ENCODE measurements at regions not wholly inside any gene's neighbourhood (a gene's known extent, or its start where the extent isn't known, plus 50 kb on each side); places are given as distances from the start of the nearest gene placed in this dataset.
A peak's percentile ranks its signal among the peaks of the same experiment; 100 is the strongest.

- TF ChIP-seq CEBPB (IDR thresholded peaks at IDR 0.05; ENCODE audit: low read depth, low read length), result 0 out of 2 replicates have a peak, but pooled peaks have one; percentile 36
These were observed 586.8 kb upstream of the MAP3K7 start (continued) for GRCh38 chr6:91173651-91174050.

- Histone ChIP-seq H3K4me3 (ENCODE audit: extremely low read depth in 1 of 4, insufficient read depth in 2 of 4, low read depth in 3 of 4, low read length in 4 of 4) (no peak overlapping the region), H2AK5ac (ENCODE audit: low read depth, low read length) (no peak overlapping the region), H4K91ac (replicated peaks; ENCODE audit: insufficient read length, low read length) (no peak overlapping the region), H3K9ac (replicated peaks in 1 of 4; ENCODE audit: extremely low read depth in 1 of 4, low read depth in 3 of 4, low read length in 3 of 4) (no peak overlapping the region), H3K23ac (ENCODE audit: insufficient read length) (no peak overlapping the region), H4K5ac (ENCODE audit: insufficient read length, low read depth, low read length) (no peak overlapping the region), H2BK20ac (ENCODE audit: low read length) (no peak overlapping the region), H2BK120ac (replicated peaks; ENCODE audit: low read depth, low read length) (no peak overlapping the region), H3K4ac (replicated peaks; ENCODE audit: insufficient read length, low read depth, low read length) (no peak overlapping the region), H3K9me3 (ENCODE audit: insufficient read depth in 2 of 2, low read depth in 1 of 2, low read length in 1 of 2) (no peaks in the 10 kb centered on the region), H2BK15ac (ENCODE audit: low read length) (no peak overlapping the region), H3K14ac (ENCODE audit: insufficient read length) (no peak overlapping the region), H3K4me1 (replicated peaks in 1 of 4; ENCODE audit: control insufficient read depth in 3 of 4, insufficient read depth in 4 of 4, low read length in 3 of 4) (peaks cover 0 to 11% (median 2%) of the 10 kb centered on the region in 4 experiments; a peak in 3 of 7 replicates), H3K4me2 (ENCODE audit: insufficient read depth in 1 of 2, low read depth in 2 of 2, low read length in 2 of 2) (no peak overlapping the region), H3K23me2 (ENCODE audit: low read depth, low read length) (no peaks in the 10 kb centered on the region), H3K27me3 (replicated peaks in 1 of 4; ENCODE audit: control insufficient read depth in 3 of 4, extremely low read depth in 1 of 4, insufficient read depth in 3 of 4, low read length in 3 of 4) (no peaks in the 10 kb centered on the region), H2AFZ (ENCODE audit: low read length) (no peak overlapping the region), H4K20me1 (replicated peaks in 1 of 2; ENCODE audit: control insufficient read depth in 1 of 2, insufficient read depth in 2 of 2, low read length in 2 of 2) (no peaks in the 10 kb centered on the region), H3K79me1 (ENCODE audit: low read depth, low read length) (no peaks in the 10 kb centered on the region), H3K18ac (ENCODE audit: extremely low read depth, low read length) (no peak overlapping the region), H2BK12ac (ENCODE audit: low read depth, low read length) (no peak overlapping the region), H2BK5ac (ENCODE audit: low read depth, low read length) (no peak overlapping the region), H3K79me2 (ENCODE audit: control insufficient read depth in 1 of 2, insufficient read depth in 2 of 2, low read length in 2 of 2) (no peaks in the 10 kb centered on the region), H3K36me3 (ENCODE audit: control insufficient read depth in 2 of 4, insufficient read depth in 4 of 4, low read length in 3 of 4) (no peaks in the 10 kb centered on the region), H3K56ac (replicated peaks; ENCODE audit: insufficient read length, low read depth, low read length) (no peak overlapping the region), H4K8ac (ENCODE audit: extremely low read depth, insufficient read depth, low read length) (no peak overlapping the region), H3K27ac (ENCODE audit: low read depth, low read length) (no peak overlapping the region)
- ChIA-PET POLR2A (ENCODE audit: partially characterized antibody) (no interaction called here), CTCF (ENCODE audit: partially characterized antibody) (no interaction called here)
- DNase-seq (ENCODE audit: low read depth in 1 of 2, low spot score in 2 of 2), result no peak
- WGBS, 2 experiments (ENCODE audit: extremely low coverage in 1 of 2, insufficient coverage in 1 of 2, insufficient read length in 1 of 2, insufficient replicate concordance in 2 of 2, low coverage in 1 of 2, low lambda C conversion rate in 2 of 2, missing lambda C conversion rate in 1 of 2), result 70% methylated on average over 3 of the region's 3 CpGs; no CpG with 5 or more reads in 1 of the 2 experiments
- TF ChIP-seq RAD21 (IDR thresholded peaks at IDR 0.05 in 1 of 2, conservative IDR thresholded peaks at IDR 0.05 in 1 of 2; ENCODE audit: low read depth in 2 of 2, low read length in 2 of 2) (no peak), FOSL1 (IDR thresholded peaks at IDR 0.05; ENCODE audit: insufficient read depth, low read depth, low read length) (no peak), YY1 (IDR thresholded peaks at IDR 0.05; ENCODE audit: low read depth, low read length) (no peak), POU5F1 (IDR thresholded peaks at IDR 0.05; ENCODE audit: low read depth, low read length) (no peak), JUND (IDR thresholded peaks at IDR 0.05; ENCODE audit: low read length) (no peak), CBX8 (IDR thresholded peaks at IDR 0.05; ENCODE audit: borderline replicate concordance, low read depth, low read length) (no peak), GABPA (IDR thresholded peaks at IDR 0.05; ENCODE audit: borderline replicate concordance, insufficient read depth, low read length) (no peak), TEAD4 (IDR thresholded peaks at IDR 0.05; ENCODE audit: low read depth, low read length) (no peak), SP1 (IDR thresholded peaks at IDR 0.05; ENCODE audit: low read depth, low read length) (no peak), CEBPB (IDR thresholded peaks at IDR 0.05; ENCODE audit: low read depth, low read length) (no peak)
- no peak for FAIRE-seq
These were observed 586.3 kb upstream of the MAP3K7 start for GRCh38 chr6:91173186-91173585.

Data from H1 (cell line).